H1 (cell line): ENCODE measurements at regions not wholly inside any gene's neighbourhood (a gene's known extent, or its start where the extent isn't known, plus 50 kb on each side); places are given as distances from the start of the nearest gene placed in this dataset.

Source experiments
- CTCF ChIA-PET: fragments of 300-600 bp; sonication (Branson Sonifier 250); formaldehyde crosslinking; loops from one replicate; lab custom pipeline; 2021; ENCODE audit not compliant: partially characterized antibody; lab: Charles Lee
- POLR2A ChIA-PET: fragments of 300-600 bp; sonication (Branson Sonifier 250); formaldehyde crosslinking; loops from one replicate; lab custom pipeline; 2021; ENCODE audit warnings: inconsistent platforms; ENCODE audit not compliant: partially characterized antibody; lab: Charles Lee
- DNase-seq, 2 experiments: peaks; one replicate each; pipeline versions ENCODE4 v3.0.0 to v3.0.0-alpha.2; 2010 to 2022; ENCODE audit warnings: low spot score in 2 of 2, low read depth in 1 of 2, mixed read lengths in 1 of 2
- FAIRE-seq: peaks from 2 replicates; lab custom pipeline; 2011; peaks lifted over from hg19 to GRCh38; lab: Jason Lieb, UNC
- H2AFZ ChIP-seq: 2 replicates; pipeline ENCODE4 v1.8.1; 2012; ENCODE audit warnings: low read length, inconsistent platforms
- H2AK5ac ChIP-seq: 2 replicates; pipeline ENCODE4 v1.6.1; 2013; ENCODE audit warnings: low read depth, low read length
- H2BK120ac ChIP-seq: replicated peaks from 2 replicates; pipeline ENCODE3; 2013; ENCODE audit warnings: low read depth, low read length, inconsistent platforms
- H2BK12ac ChIP-seq: 2 replicates; pipeline ENCODE4 v1.6.1; 2013; ENCODE audit warnings: low read depth, low read length
- H2BK15ac ChIP-seq: 2 replicates; pipeline ENCODE4 v1.6.1; 2013; ENCODE audit warnings: low read length
- H2BK20ac ChIP-seq: 2 replicates; pipeline ENCODE4 v1.6.1; 2013; ENCODE audit warnings: low read length
- H2BK5ac ChIP-seq: 2 replicates; pipeline ENCODE4 v1.6.1; 2013; ENCODE audit warnings: low read depth, low read length
- H3K14ac ChIP-seq: 2 replicates; pipeline ENCODE4 v1.6.1; 2013; ENCODE audit warnings: inconsistent platforms; ENCODE audit not compliant: insufficient read length
- H3K18ac ChIP-seq: 2 replicates; pipeline ENCODE4 v1.6.1; 2013; ENCODE audit warnings: low read length; ENCODE audit errors: extremely low read depth
- H3K23ac ChIP-seq: 2 replicates; pipeline ENCODE4 v1.6.1; 2013; ENCODE audit warnings: inconsistent platforms; ENCODE audit not compliant: insufficient read length
- H3K23me2 ChIP-seq: 2 replicates; pipeline ENCODE4 v1.6.1; 2013; ENCODE audit warnings: low read depth, low read length
- H3K27ac ChIP-seq: 2 replicates; pipeline ENCODE4 v1.6.1; 2011; ENCODE audit warnings: low read depth, low read length, inconsistent platforms
- H3K27me3 ChIP-seq, 4 experiments: replicated peaks in 1 of 4; 1 replicate in 1 of 4; 2 replicates in 3 of 4; pipeline versions ENCODE4 v1.6.1 to v1.8.1; 2011 to 2013; ENCODE audit warnings: low read length in 3 of 4, mild to moderate bottlenecking in 3 of 4, inconsistent platforms in 2 of 4, mixed read lengths in 2 of 4, moderate library complexity in 1 of 4; ENCODE audit not compliant: control insufficient read depth in 3 of 4, insufficient read depth in 3 of 4; ENCODE audit errors: extremely low read depth in 1 of 4
- H3K36me3 ChIP-seq, 4 experiments: 2 replicates each; pipeline versions ENCODE4 v1.6.1 to v1.8.1; 2011 to 2013; ENCODE audit warnings: mild to moderate bottlenecking in 4 of 4, low read length in 3 of 4, moderate library complexity in 2 of 4, control low read depth in 1 of 4, inconsistent platforms in 1 of 4; ENCODE audit not compliant: insufficient read depth in 4 of 4, control insufficient read depth in 2 of 4
- H3K4ac ChIP-seq: replicated peaks from 2 replicates; pipeline ENCODE3; 2013; ENCODE audit warnings: low read length, low read depth, mixed read lengths, inconsistent platforms; ENCODE audit not compliant: insufficient read length
- H3K4me1 ChIP-seq, 4 experiments: replicated peaks in 1 of 4; 1 replicate in 1 of 4; 2 replicates in 3 of 4; pipeline versions ENCODE4 v1.6.1 to v1.8.1; 2011 to 2013; ENCODE audit warnings: low read length in 3 of 4, inconsistent platforms in 2 of 4, mixed read lengths in 1 of 4; ENCODE audit not compliant: insufficient read depth in 4 of 4, control insufficient read depth in 3 of 4
- H3K4me2 ChIP-seq, 2 experiments: 2 replicates each; pipeline versions ENCODE4 v1.6.1 to v1.8.1; 2011 to 2013; ENCODE audit warnings: low read depth in 2 of 2, low read length in 2 of 2, control low read depth in 1 of 2, inconsistent platforms in 1 of 2, mild to moderate bottlenecking in 1 of 2; ENCODE audit not compliant: insufficient read depth in 1 of 2
- H3K4me3 ChIP-seq, 4 experiments: fragments of 200-600, 300-600 bp in 1 of 4; sonication (generic), shearing (Covaris generic), sonication (Bioruptor Twin) in 1 of 4; 2 replicates each; pipeline versions ENCODE4 v1.5.1 to v1.8.1; 2011 to 2016; ENCODE audit warnings: low read length in 4 of 4, low read depth in 3 of 4, control low read depth in 2 of 4, inconsistent platforms in 2 of 4, mild to moderate bottlenecking in 2 of 4, mixed read lengths in 1 of 4, moderate library complexity in 1 of 4; ENCODE audit not compliant: insufficient read depth in 2 of 4; ENCODE audit errors: extremely low read depth in 1 of 4
- H3K56ac ChIP-seq: replicated peaks from 2 replicates; pipeline ENCODE3; 2013; ENCODE audit warnings: low read depth, mild to moderate bottlenecking, mixed read lengths, low read length, inconsistent platforms; ENCODE audit not compliant: insufficient read length
- H3K79me1 ChIP-seq: 2 replicates; pipeline ENCODE4 v1.6.1; 2013; ENCODE audit warnings: low read depth, low read length, control low read depth
- H3K79me2 ChIP-seq, 2 experiments: 2 replicates each; pipeline versions ENCODE4 v1.6.1 to v1.8.1; 2012 to 2013; ENCODE audit warnings: low read length in 2 of 2, mild to moderate bottlenecking in 2 of 2, inconsistent platforms in 1 of 2; ENCODE audit not compliant: insufficient read depth in 2 of 2, control insufficient read depth in 1 of 2
- H3K9ac ChIP-seq, 4 experiments: replicated peaks in 1 of 4; 1 replicate in 1 of 4; 2 replicates in 3 of 4; pipeline versions ENCODE4 v1.6.1 to v1.8.1; 2011 to 2013; ENCODE audit warnings: low read depth in 3 of 4, low read length in 3 of 4, control low read depth in 2 of 4, mild to moderate bottlenecking in 2 of 4, moderate library complexity in 2 of 4, inconsistent platforms in 1 of 4; ENCODE audit errors: extremely low read depth in 1 of 4
- H3K9me3 ChIP-seq, 2 experiments: 2 replicates each; pipeline versions ENCODE4 v1.6.1 to v1.8.1; 2012 to 2013; ENCODE audit warnings: mild to moderate bottlenecking in 2 of 2, moderate library complexity in 2 of 2, control low read depth in 1 of 2, inconsistent platforms in 1 of 2, low read depth in 1 of 2, low read length in 1 of 2, mixed read lengths in 1 of 2; ENCODE audit not compliant: insufficient read depth in 2 of 2
- H4K20me1 ChIP-seq, 2 experiments: replicated peaks in 1 of 2; 2 replicates each; pipeline versions ENCODE3 to v1.8.1; 2011 to 2013; ENCODE audit warnings: inconsistent platforms in 2 of 2, low read length in 2 of 2, mild to moderate bottlenecking in 1 of 2; ENCODE audit not compliant: insufficient read depth in 2 of 2, control insufficient read depth in 1 of 2
- H4K5ac ChIP-seq: 2 replicates; pipeline ENCODE4 v1.6.1; 2013; ENCODE audit warnings: low read length, low read depth, mixed read lengths, inconsistent platforms; ENCODE audit not compliant: insufficient read length
- H4K8ac ChIP-seq: 2 replicates; pipeline ENCODE4 v1.8.0; 2013; ENCODE audit warnings: mild to moderate bottlenecking, moderate library complexity, low read length, inconsistent platforms; ENCODE audit not compliant: insufficient read depth; ENCODE audit errors: extremely low read depth
- H4K91ac ChIP-seq: replicated peaks from 2 replicates; pipeline ENCODE3; 2013; ENCODE audit warnings: low read length, mixed read lengths, inconsistent platforms; ENCODE audit not compliant: insufficient read length
- BCL11A ChIP-seq, 2 experiments: IDR thresholded peaks; one replicate each; pipeline ENCODE4 v1.6.1; 2011; ENCODE audit warnings: low read depth in 2 of 2, low read length in 2 of 2, mild to moderate bottlenecking in 2 of 2
- CBX8 ChIP-seq: fragments of 300-800, 300-1000 bp; sonication (generic); IDR thresholded peaks from 2 replicates; pipeline ENCODE4 v1.7.1; 2016; ENCODE audit warnings: low read depth, low read length, borderline replicate concordance
- CEBPB ChIP-seq: IDR thresholded peaks from 2 replicates; pipeline ENCODE4 v1.6.1; 2012; ENCODE audit warnings: low read depth, low read length
- CREB1 ChIP-seq: IDR thresholded peaks from 2 replicates; pipeline ENCODE4 v1.6.1; 2012; ENCODE audit warnings: inconsistent platforms
- EZH2 ChIP-seq: fragments of 200-600 bp; sonication (generic); IDR thresholded peaks from 2 replicates; pipeline ENCODE4 v1.7.1; 2012; ENCODE audit warnings: low read depth, mild to moderate bottlenecking, moderate library complexity, low read length, inconsistent platforms; ENCODE audit not compliant: severe bottlenecking
- HDAC6 ChIP-seq: IDR thresholded peaks from one replicate; pipeline ENCODE4 v1.7.1; 2012; ENCODE audit warnings: low read depth, mild to moderate bottlenecking, inconsistent platforms, low read length, moderate library complexity
- KDM5A ChIP-seq: fragments of 200-600 bp; IDR thresholded peaks from 2 replicates; pipeline ENCODE4 v1.7.1; 2012; ENCODE audit warnings: mild to moderate bottlenecking, low read length, inconsistent platforms, mixed read lengths
- NANOG ChIP-seq: IDR thresholded peaks from 2 replicates; pipeline ENCODE4 v1.6.1; 2011; ENCODE audit warnings: low read length, low read depth, mild to moderate bottlenecking, inconsistent platforms; ENCODE audit not compliant: insufficient read depth, poor library complexity, severe bottlenecking
- RBBP5 ChIP-seq: IDR thresholded peaks from 2 replicates; pipeline ENCODE4 v1.7.1; 2012; ENCODE audit warnings: low read depth, mild to moderate bottlenecking, inconsistent platforms, low read length, moderate library complexity, borderline replicate concordance
- RNF2 ChIP-seq: fragments of 200-900, 300-1000 bp; sonication (generic); IDR thresholded peaks from 2 replicates; pipeline ENCODE4 v1.7.1; 2016; ENCODE audit warnings: borderline replicate concordance, low read depth, mild to moderate bottlenecking, antibody characterized with exemption, low read length; ENCODE audit not compliant: poor library complexity, severe bottlenecking; ENCODE audit errors: missing control alignments
- RXRA ChIP-seq: IDR thresholded peaks from 2 replicates; pipeline ENCODE4 v1.6.1; 2011; ENCODE audit warnings: low read depth, mild to moderate bottlenecking, low read length, moderate library complexity; ENCODE audit not compliant: insufficient read depth
- SAP30 ChIP-seq: fragments of 300-600 bp; sonication (generic); IDR thresholded peaks from 2 replicates; pipeline ENCODE4 v1.7.1; 2012; ENCODE audit warnings: low read length, moderate library complexity, mild to moderate bottlenecking, inconsistent platforms; ENCODE audit not compliant: insufficient read depth, insufficient replicate concordance
- TAF1 ChIP-seq: IDR thresholded peaks from 2 replicates; pipeline ENCODE4 v1.6.1; 2011; ENCODE audit warnings: mild to moderate bottlenecking, low read depth, low read length
- TAF7 ChIP-seq: optimal IDR thresholded peaks from 2 replicates; pipeline ENCODE3; 2011; ENCODE audit warnings: low read depth, mild to moderate bottlenecking, inconsistent platforms, low read length, moderate library complexity, borderline replicate concordance
- WGBS, 2 experiments: shearing (Covaris generic) in 1 of 2; methylation state at CpG; one replicate each; pipeline versions ENCODE4 v1.1.6 to v1.1.7; 2013 to 2015; ENCODE audit warnings: low lambda C conversion rate in 2 of 2, mixed read lengths in 2 of 2, inconsistent platforms in 1 of 2, low coverage in 1 of 2, missing lambda C conversion rate in 1 of 2; ENCODE audit not compliant: insufficient replicate concordance in 2 of 2, insufficient coverage in 1 of 2, insufficient read length in 1 of 2; ENCODE audit errors: extremely low coverage in 1 of 2, missing lambda C conversion rate in 1 of 2; 5-methylcytosine and 5-hydroxymethylcytosine counted together
- TF ChIP-seq, protein P1 (sequence below): IDR thresholded peaks from 2 replicates; pipeline ENCODE4 v1.6.1; 2012; ENCODE audit warnings: inconsistent platforms

DNA sequence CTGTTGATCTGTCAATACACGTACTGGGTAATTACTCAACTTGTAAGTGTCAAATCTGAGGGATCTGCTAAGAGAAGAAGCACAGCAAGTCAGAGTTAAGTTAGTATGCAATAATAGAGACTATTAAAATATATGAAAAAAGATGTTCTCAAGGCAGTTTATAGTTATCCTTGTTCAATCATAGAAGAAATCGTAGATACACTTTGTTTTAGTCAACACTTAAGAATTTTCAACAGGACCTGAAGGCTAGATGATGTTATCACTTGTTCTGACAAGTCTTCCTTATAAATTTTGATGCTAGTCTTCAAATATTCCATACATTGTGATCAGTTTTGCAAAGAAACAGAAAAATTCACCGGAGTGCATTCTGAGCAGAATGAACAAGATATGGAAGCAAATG lies 91.1 kb upstream of the KCNQ5 start:
- DNase-seq = no peak
- no peak overlapping the region for H3K23ac ChIP-seq
- no peak for TF ChIP-seq BCL11A (IDR thresholded peaks at IDR 0.05; ENCODE audit: low read depth in 2 of 2, low read length in 2 of 2)
- no peak for TF ChIP-seq CREB1
- no peak for TF ChIP-seq KDM5A
- no peak for TF ChIP-seq NANOG
- TF ChIP-seq RNF2 = no peak
- TF ChIP-seq EZH2 = no peak
- no peak for TF ChIP-seq TAF7
- no peak for TF ChIP-seq CEBPB
- TF ChIP-seq, protein P1, sequence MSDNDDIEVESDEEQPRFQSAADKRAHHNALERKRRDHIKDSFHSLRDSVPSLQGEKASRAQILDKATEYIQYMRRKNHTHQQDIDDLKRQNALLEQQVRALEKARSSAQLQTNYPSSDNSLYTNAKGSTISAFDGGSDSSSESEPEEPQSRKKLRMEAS = no peak
- no peak for TF ChIP-seq RBBP5
- no peak for TF ChIP-seq SAP30
- no peak for TF ChIP-seq TAF1
- TF ChIP-seq HDAC6 = no peak
- TF ChIP-seq CBX8 = no peak
- TF ChIP-seq RXRA = no peak

More for the DNA sequence above, 91.1 kb upstream of the KCNQ5 start:
- Histone ChIP-seq H3K36me3 (no peaks in the 10 kb centered on the region), H3K4me2 (no peak overlapping the region), H4K91ac (no peak overlapping the region), H3K23me2 (no peaks in the 10 kb centered on the region; the same call in 1 of the 2 replicates), H3K27me3 (no peaks in the 10 kb centered on the region), H2AFZ (no peak overlapping the region), H4K5ac (no peak overlapping the region), H2BK120ac (no peak overlapping the region), H2BK5ac (no peak overlapping the region), H3K4me3 (no peak overlapping the region), H3K9ac (no peak overlapping the region), H3K4me1 (no peaks in the 10 kb centered on the region), H2BK12ac (no peak overlapping the region), H4K8ac (no peak overlapping the region), H3K9me3 (no peaks in the 10 kb centered on the region), H2BK20ac (no peak overlapping the region), H3K4ac (no peak overlapping the region), H3K27ac (no peak overlapping the region), H4K20me1 (no peaks in the 10 kb centered on the region), H3K56ac (no peak overlapping the region), H3K18ac (no peak overlapping the region), H3K79me1 (no peaks in the 10 kb centered on the region), H2AK5ac (no peak overlapping the region), H2BK15ac (no peak overlapping the region), H3K14ac (no peak overlapping the region), H3K79me2 (no peaks in the 10 kb centered on the region)
- ChIA-PET CTCF (no interaction called here), POLR2A (no interaction called here)
- no peak for FAIRE-seq
- 90% methylated on average over 3 of the region's 3 CpGs; no CpG with 5 or more reads in 1 of the 2 experiments for WGBS, 2 experiments
